ENCODE measurements at regions not wholly inside any gene's neighbourhood (a gene's known extent, or its start where the extent isn't known, plus 50 kb on each side); places are given as distances from the start of the nearest gene placed in this dataset.

DNA sequence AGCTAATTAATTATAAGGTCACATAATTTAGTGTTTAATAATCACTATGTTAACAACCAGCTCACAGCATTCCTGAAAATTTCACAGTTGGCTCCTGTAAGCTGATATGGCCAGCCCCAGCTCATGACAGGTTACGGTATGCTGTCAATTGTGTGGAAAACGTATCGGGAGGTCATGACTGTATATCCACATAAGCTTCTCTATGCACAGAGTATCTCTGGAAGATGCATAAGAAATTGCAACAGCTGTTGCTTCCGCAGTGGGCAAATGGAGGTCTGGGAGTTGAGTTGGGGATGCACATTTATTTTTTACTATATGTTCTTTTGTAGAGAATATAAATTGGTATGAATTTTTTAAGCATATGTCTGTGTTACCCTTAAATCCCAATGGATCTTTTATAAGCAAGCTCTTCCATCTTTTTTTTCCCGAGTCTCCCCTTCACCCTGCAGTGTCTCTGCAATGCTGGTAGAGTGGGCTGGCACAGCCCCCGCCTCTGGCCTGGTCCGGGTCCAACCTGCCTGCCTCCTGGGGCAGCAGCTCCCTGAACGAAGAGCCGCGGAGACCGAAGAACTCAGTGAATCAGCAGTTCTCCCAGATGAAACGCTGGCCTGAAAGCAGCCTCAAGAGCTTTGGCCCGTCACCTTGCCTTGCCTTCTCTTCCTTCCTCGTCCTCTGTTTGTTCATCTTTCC, 139.9 kb upstream of the CDYL start:
- TF ChIP-seq POLR2A (IDR thresholded peaks at IDR 0.05) = no peak
- TF ChIP-seq, protein P1, sequence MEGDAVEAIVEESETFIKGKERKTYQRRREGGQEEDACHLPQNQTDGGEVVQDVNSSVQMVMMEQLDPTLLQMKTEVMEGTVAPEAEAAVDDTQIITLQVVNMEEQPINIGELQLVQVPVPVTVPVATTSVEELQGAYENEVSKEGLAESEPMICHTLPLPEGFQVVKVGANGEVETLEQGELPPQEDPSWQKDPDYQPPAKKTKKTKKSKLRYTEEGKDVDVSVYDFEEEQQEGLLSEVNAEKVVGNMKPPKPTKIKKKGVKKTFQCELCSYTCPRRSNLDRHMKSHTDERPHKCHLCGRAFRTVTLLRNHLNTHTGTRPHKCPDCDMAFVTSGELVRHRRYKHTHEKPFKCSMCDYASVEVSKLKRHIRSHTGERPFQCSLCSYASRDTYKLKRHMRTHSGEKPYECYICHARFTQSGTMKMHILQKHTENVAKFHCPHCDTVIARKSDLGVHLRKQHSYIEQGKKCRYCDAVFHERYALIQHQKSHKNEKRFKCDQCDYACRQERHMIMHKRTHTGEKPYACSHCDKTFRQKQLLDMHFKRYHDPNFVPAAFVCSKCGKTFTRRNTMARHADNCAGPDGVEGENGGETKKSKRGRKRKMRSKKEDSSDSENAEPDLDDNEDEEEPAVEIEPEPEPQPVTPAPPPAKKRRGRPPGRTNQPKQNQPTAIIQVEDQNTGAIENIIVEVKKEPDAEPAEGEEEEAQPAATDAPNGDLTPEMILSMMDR (IDR thresholded peaks at IDR 0.05) = no peak

Measured in lower leg skin (tissue), 3 donors.